ENCODE measurements at regions not wholly inside any gene's neighbourhood (a gene's known extent, or its start where the extent isn't known, plus 50 kb on each side); places are given as distances from the start of the nearest gene placed in this dataset.
"Not testable (repeated sequence)": the region's sequence is repeated elsewhere in the genome, so short reads cannot be mapped to it uniquely, and the experiment has no call there.

DNA sequence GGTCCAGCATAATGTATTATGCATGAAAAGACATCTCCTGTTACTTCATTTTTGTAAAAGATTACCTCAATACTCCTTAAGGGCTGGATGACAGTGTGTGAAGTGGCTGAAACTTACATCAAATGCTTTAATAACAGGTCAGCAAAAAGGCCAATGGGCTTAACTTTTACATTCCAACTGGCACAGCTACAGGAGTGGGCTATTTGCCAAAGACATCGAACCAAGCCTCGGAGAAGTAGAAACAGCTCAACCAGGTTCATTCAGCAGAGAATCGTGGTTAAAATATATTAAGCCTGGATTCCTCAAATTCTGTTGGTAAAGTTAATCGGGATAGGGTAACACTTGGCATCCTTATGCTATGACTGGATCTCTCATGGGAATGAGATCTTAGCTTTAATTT is 639.7 kb downstream of the TRIML1 start:
- no peak overlapping the region for H3K4me3 ChIP-seq (ENCODE audit: low read depth, low read length)
- no peak overlapping the region for H3K27ac ChIP-seq (ENCODE audit: low read depth, low read length)

DNA sequence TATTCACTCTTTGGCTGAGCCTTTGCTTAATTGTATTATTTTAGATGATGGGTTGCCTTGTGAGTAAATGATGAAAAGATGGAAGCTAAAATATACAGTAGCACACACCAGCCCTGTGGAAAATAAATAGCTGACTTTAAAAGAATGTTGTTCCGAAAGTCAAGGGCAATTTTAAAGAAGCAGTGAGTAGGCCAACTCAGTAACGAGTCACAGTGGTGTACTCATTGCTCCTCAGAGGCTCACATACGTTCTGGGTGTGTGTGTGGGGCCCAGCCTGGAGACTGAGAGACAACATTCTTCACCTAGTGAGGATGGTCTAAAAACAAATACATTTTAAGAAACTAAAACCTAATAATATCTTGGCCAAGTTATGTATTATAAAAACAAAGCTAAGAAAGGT is 640.3 kb downstream of the TRIML1 start:
- Histone ChIP-seq H3K36me3 (ENCODE audit: control insufficient read depth, insufficient read depth, low read length) (no peaks in the 10 kb centered on the region), H3K27me3 (ENCODE audit: control insufficient read depth, insufficient read depth, low read length) (no peaks in the 10 kb centered on the region), H3K9me3 (ENCODE audit: control insufficient read depth, insufficient read depth, low read depth, low read length) (no peaks in the 10 kb centered on the region), H3K9ac (ENCODE audit: low read length) (no peak overlapping the region), H3K4me3 (ENCODE audit: low read depth, low read length) (no peak overlapping the region), H3K4me1 (ENCODE audit: control insufficient read depth, insufficient read depth, low read length) (no peaks in the 10 kb centered on the region), H3K27ac (ENCODE audit: low read depth, low read length) (no peak overlapping the region)

More for the DNA sequence above, 639.7 kb downstream of the TRIML1 start:
- no peaks in the 10 kb centered on the region for H3K36me3 ChIP-seq (ENCODE audit: control insufficient read depth, insufficient read depth, low read length)
- no peak overlapping the region for H3K9ac ChIP-seq (ENCODE audit: low read length)
- no peaks in the 10 kb centered on the region for H3K9me3 ChIP-seq (ENCODE audit: control insufficient read depth, insufficient read depth, low read depth, low read length)
- no peaks in the 10 kb centered on the region for H3K27me3 ChIP-seq (ENCODE audit: control insufficient read depth, insufficient read depth, low read length)
- no peaks in the 10 kb centered on the region; the same call in 1 of the 2 replicates for H3K4me1 ChIP-seq (ENCODE audit: control insufficient read depth, insufficient read depth, low read length)

DNA sequence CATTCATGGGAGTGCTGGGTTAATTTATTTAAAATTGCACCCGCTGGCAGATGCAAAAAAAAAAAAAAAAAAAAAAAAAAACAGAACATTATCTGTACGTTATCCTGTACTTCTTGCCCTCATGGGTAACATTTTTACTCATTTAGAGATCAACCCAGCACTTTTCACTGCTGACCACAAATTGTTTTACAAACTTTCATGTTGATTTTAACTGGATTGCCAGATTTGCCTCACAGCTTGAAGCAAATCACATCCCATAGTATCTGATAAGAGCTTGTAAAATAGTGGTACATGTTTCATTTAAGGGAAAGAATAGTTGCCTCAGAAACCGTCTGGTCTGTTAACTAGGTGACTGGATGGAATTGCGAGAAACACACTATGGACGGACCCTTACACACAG is 640.8 kb downstream of the TRIML1 start:
- no peaks in the 10 kb centered on the region for H3K9me3 ChIP-seq (ENCODE audit: control insufficient read depth, insufficient read depth, low read depth, low read length)
- H3K27me3 ChIP-seq (ENCODE audit: control insufficient read depth, insufficient read depth, low read length), result no peaks in the 10 kb centered on the region
- H3K4me3 ChIP-seq (ENCODE audit: low read depth, low read length), result no peak overlapping the region
- H3K9ac ChIP-seq (ENCODE audit: low read length), result no peak overlapping the region
- no peaks in the 10 kb centered on the region for H3K36me3 ChIP-seq (ENCODE audit: control insufficient read depth, insufficient read depth, low read length)
- H3K27ac ChIP-seq (ENCODE audit: low read depth, low read length), result no peak overlapping the region
- H3K4me1 ChIP-seq (ENCODE audit: control insufficient read depth, insufficient read depth, low read length), result no peaks in the 10 kb centered on the region

DNA sequence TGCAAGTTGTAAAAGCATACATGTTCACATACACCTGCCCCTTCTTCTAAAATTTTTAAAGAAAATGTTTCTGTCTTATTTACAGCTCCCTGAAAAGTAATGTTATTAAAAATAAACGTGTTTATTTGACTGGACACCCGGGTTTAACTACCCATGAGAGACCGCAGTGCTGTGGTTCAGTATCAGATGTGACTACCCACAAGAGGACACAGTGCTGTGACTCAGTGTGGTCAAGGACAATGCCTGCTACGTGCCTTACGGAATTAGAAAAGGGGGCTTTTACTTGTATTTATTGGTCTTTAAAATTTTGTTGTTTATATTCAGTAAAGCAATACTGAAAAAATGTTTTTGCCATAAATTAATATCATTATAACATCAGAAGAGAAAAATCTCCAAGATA is 641.4 kb downstream of the TRIML1 start:
- H3K36me3 ChIP-seq (ENCODE audit: control insufficient read depth, insufficient read depth, low read length), result no peaks in the 10 kb centered on the region
- H3K4me3 ChIP-seq (ENCODE audit: low read depth, low read length), result no peak overlapping the region
- H3K4me1 ChIP-seq (ENCODE audit: control insufficient read depth, insufficient read depth, low read length), result no peaks in the 10 kb centered on the region
- H3K9me3 ChIP-seq (ENCODE audit: control insufficient read depth, insufficient read depth, low read depth, low read length), result no peaks in the 10 kb centered on the region
- no peak overlapping the region for H3K27ac ChIP-seq (ENCODE audit: low read depth, low read length)
- H3K27me3 ChIP-seq (ENCODE audit: control insufficient read depth, insufficient read depth, low read length), result no peaks in the 10 kb centered on the region
- H3K9ac ChIP-seq (ENCODE audit: low read length), result no peak overlapping the region

DNA sequence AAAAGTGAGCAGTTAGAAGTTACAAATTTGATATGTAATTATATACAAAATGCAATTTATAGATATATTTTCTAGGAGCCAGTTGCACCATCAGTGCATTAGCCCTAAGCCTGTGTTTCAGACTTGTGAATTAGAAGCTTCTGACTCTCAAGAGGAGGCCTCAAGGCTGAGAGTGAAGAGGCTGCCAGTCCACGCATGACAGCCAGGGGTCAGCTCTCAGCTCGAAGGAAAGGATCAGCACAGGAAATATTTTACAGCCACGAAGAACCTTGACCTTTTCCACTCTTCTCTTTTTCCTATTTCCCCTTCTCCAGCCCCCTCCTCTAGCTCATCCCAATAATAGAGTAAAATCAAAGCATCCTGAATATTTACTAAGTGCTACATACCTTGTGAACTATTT is 642.4 kb downstream of the TRIML1 start:
- Histone ChIP-seq H3K4me3 (ENCODE audit: low read depth, low read length) (no peak overlapping the region), H3K9ac (ENCODE audit: low read length) (no peak overlapping the region), H3K36me3 (ENCODE audit: control insufficient read depth, insufficient read depth, low read length) (no peaks in the 10 kb centered on the region), H3K9me3 (ENCODE audit: control insufficient read depth, insufficient read depth, low read depth, low read length) (no peaks in the 10 kb centered on the region), H3K4me1 (ENCODE audit: control insufficient read depth, insufficient read depth, low read length) (no peaks in the 10 kb centered on the region), H3K27me3 (ENCODE audit: control insufficient read depth, insufficient read depth, low read length) (no peaks in the 10 kb centered on the region), H3K27ac (ENCODE audit: low read depth, low read length) (no peak overlapping the region)

DNA sequence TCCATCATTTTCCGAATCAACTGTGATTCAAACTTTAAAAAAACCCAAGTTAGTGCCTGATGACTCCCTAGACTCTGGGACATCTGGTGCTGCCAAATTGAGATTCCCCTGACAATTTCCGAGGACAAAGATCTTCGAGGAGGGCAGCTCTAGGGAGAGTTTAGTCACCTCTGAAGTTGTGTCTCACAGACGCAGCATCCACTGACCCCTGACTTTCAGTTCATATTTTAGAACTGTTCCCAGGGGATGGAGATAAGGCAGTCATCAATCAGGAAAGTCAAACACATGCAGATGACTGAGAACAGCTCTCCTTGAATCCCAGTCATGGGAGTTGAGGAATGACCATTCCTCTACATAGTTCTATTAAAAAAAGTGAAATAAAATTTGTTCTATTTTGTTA is 643.9 kb downstream of the TRIML1 start:
- Histone ChIP-seq H3K9me3 (ENCODE audit: control insufficient read depth, insufficient read depth, low read depth, low read length) (no peaks in the 10 kb centered on the region), H3K4me1 (ENCODE audit: control insufficient read depth, insufficient read depth, low read length) (no peaks in the 10 kb centered on the region), H3K4me3 (ENCODE audit: low read depth, low read length) (no peak overlapping the region), H3K36me3 (ENCODE audit: control insufficient read depth, insufficient read depth, low read length) (no peaks in the 10 kb centered on the region), H3K27me3 (ENCODE audit: control insufficient read depth, insufficient read depth, low read length) (no peaks in the 10 kb centered on the region), H3K9ac (ENCODE audit: low read length) (no peak overlapping the region), H3K27ac (ENCODE audit: low read depth, low read length) (no peak overlapping the region)

DNA sequence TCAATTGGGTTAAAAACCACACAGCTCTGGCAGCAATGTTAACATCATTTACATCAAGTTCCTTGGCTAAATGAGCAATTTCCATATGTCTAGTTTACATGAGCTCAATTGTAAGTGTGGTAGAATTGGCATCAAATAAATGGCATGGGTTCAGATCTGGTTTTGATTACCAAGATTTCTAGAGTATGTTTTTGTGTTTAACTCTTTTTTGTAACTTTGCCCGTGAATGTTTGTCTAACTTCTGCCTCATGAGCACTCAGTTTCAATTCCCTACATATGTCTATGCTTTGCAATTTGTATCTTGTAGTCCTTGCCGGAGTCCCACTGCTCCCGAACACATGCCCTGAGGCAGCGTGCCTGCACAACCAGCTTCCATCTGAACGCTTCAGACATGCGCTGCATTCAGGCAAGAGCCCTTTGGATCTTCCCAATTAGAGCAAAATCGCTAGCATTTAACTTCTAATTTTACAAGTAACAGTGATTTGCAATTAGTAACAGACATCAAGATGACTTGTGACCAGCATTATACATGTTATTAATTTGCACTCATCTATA is 644.4 kb downstream of the TRIML1 start:
- no peaks in the 10 kb centered on the region for H3K36me3 ChIP-seq (ENCODE audit: control insufficient read depth, insufficient read depth, low read length)
- H3K9ac ChIP-seq (ENCODE audit: low read length), result no peak overlapping the region
- H3K9me3 ChIP-seq (ENCODE audit: control insufficient read depth, insufficient read depth, low read depth, low read length), result no peaks in the 10 kb centered on the region
- H3K27ac ChIP-seq (ENCODE audit: low read depth, low read length), result no peak overlapping the region
- H3K27me3 ChIP-seq (ENCODE audit: control insufficient read depth, insufficient read depth, low read length), result no peaks in the 10 kb centered on the region
- H3K4me1 ChIP-seq (ENCODE audit: control insufficient read depth, insufficient read depth, low read length), result no peaks in the 10 kb centered on the region
- no peak overlapping the region for H3K4me3 ChIP-seq (ENCODE audit: low read depth, low read length)

DNA sequence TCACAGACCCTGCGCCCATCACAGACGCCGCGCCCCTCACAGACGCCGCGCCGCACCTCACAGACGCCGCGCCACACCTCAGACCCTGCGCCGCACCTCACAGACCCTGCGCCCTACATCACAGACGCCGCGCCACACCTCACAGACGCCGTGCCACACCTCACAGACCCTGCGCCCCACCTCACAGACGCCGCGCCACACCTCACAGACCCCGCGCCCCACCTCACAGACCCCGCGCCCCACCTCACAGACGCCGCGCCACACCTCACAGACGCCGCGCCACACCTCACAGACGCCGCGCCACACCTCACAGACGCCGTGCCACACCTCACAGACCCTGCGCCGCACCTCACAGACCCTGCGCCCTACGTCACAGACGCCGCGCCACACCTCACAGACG is 657.4 kb downstream of the TRIML1 start:
- not testable (repeated sequence) for H3K9me3 ChIP-seq (ENCODE audit: control insufficient read depth, insufficient read depth, low read depth, low read length); H3K4me1 ChIP-seq (ENCODE audit: control insufficient read depth, insufficient read depth, low read length); H3K36me3 ChIP-seq (ENCODE audit: control insufficient read depth, insufficient read depth, low read length); H3K27me3 ChIP-seq (ENCODE audit: control insufficient read depth, insufficient read depth, low read length); H3K4me3 ChIP-seq (ENCODE audit: low read depth, low read length); H3K9ac ChIP-seq (ENCODE audit: low read length); H3K27ac ChIP-seq (ENCODE audit: low read depth, low read length)

DNA sequence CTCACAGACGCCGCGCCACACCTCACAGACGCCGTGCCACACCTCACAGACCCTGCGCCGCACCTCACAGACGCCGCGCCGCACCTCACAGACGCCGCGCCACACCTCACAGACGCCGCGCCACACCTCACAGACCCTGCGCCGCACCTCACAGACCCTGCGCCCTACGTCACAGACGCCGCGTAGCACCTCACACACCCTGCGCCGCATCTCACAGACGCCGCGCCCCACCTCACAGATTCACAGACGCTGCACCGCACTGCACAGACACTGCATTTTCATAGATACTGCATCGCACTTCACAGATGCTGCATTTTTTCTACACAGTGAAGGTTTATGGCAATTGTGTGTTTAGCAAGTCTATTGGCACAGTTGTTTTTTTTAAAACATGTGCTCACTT is 657.8 kb downstream of the TRIML1 start:
- H3K9me3 ChIP-seq (ENCODE audit: control insufficient read depth, insufficient read depth, low read depth, low read length); H3K4me1 ChIP-seq (ENCODE audit: control insufficient read depth, insufficient read depth, low read length); H3K36me3 ChIP-seq (ENCODE audit: control insufficient read depth, insufficient read depth, low read length); H3K27ac ChIP-seq (ENCODE audit: low read depth, low read length); H3K4me3 ChIP-seq (ENCODE audit: low read depth, low read length); H3K9ac ChIP-seq (ENCODE audit: low read length); H3K27me3 ChIP-seq (ENCODE audit: control insufficient read depth, insufficient read depth, low read length): not testable (repeated sequence)

DNA sequence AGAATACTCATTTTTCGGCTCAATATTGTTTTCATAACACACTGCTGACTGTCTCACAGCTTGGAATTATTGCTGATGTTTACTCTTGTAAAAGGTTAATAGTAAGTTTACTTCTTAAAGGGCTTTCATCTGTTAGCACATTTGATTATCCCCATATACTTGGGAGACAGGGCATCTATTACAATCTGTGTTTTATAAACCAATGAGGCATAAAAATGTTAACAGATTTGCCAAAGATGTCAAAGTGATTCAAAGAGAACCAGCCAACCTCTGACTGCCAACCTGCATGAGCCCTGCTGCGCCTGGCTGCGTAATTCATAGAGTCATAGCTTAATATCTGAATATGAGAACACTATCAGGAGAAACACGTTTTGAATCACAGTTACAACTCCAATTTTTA is 665.6 kb downstream of the TRIML1 start:
- Histone ChIP-seq H3K27me3 (ENCODE audit: control insufficient read depth, insufficient read depth, low read length) (no peaks in the 10 kb centered on the region), H3K36me3 (ENCODE audit: control insufficient read depth, insufficient read depth, low read length) (no peaks in the 10 kb centered on the region), H3K4me1 (ENCODE audit: control insufficient read depth, insufficient read depth, low read length) (no peaks in the 10 kb centered on the region), H3K4me3 (ENCODE audit: low read depth, low read length) (no peak overlapping the region), H3K9ac (ENCODE audit: low read length) (no peak overlapping the region), H3K27ac (ENCODE audit: low read depth, low read length) (no peak overlapping the region), H3K9me3 (ENCODE audit: control insufficient read depth, insufficient read depth, low read depth, low read length) (no peaks in the 10 kb centered on the region)

DNA sequence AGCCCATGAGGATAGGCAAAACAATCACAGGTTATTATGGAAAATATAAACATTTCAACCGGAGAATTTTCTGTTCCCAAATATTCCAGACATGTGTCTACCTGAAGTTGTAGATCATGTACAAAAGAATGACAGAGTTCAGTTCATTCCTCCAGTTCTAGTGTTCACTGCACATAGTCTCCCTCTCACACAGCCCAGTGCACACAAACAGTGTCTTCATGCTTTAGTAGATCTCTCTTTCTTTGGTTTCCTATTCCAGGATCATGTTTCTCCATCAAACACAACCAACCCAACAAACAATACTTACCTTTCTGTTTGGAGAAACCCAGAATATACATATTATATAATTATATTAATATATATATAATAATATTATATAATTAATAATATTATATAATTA is 671.9 kb downstream of the TRIML1 start:
- H3K36me3 ChIP-seq (ENCODE audit: control insufficient read depth, insufficient read depth, low read length), result no peaks in the 10 kb centered on the region
- no peak overlapping the region for H3K9ac ChIP-seq (ENCODE audit: low read length)
- H3K27ac ChIP-seq (ENCODE audit: low read depth, low read length), result no peak overlapping the region
- H3K27me3 ChIP-seq (ENCODE audit: control insufficient read depth, insufficient read depth, low read length), result no peaks in the 10 kb centered on the region
- no peaks in the 10 kb centered on the region for H3K9me3 ChIP-seq (ENCODE audit: control insufficient read depth, insufficient read depth, low read depth, low read length)
- H3K4me1 ChIP-seq (ENCODE audit: control insufficient read depth, insufficient read depth, low read length), result no peaks in the 10 kb centered on the region
- no peak overlapping the region for H3K4me3 ChIP-seq (ENCODE audit: low read depth, low read length)

DNA sequence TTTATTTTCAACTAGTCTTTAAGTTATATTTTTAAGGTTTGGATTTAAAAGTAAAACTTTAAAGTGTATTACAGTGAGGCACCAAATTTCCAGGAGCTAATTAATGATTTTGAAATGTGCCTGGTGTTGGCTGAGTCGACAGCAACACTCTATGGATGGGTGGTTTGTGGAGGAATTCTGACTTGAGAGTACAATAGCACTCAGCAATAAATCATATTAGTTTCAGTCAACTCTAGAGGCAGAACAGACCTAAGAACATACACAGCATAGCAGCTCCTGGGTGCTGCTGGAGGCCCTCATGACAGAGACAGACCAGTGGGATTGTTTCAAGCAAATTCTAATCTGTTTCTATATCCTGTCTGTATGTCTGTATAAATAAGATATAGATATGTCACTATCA is 673.4 kb downstream of the TRIML1 start:
- Histone ChIP-seq H3K4me1 (ENCODE audit: control insufficient read depth, insufficient read depth, low read length) (no peaks in the 10 kb centered on the region), H3K9ac (ENCODE audit: low read length) (no peak overlapping the region), H3K27ac (ENCODE audit: low read depth, low read length) (no peak overlapping the region), H3K4me3 (ENCODE audit: low read depth, low read length) (no peak overlapping the region), H3K9me3 (ENCODE audit: control insufficient read depth, insufficient read depth, low read depth, low read length) (no peaks in the 10 kb centered on the region), H3K36me3 (ENCODE audit: control insufficient read depth, insufficient read depth, low read length) (no peaks in the 10 kb centered on the region), H3K27me3 (ENCODE audit: control insufficient read depth, insufficient read depth, low read length) (no peaks in the 10 kb centered on the region)
